HL-60 (cell line): ENCODE measurements at regions not wholly inside any gene's neighbourhood (a gene's known extent, or its start where the extent isn't known, plus 50 kb on each side); places are given as distances from the start of the nearest gene placed in this dataset.

ENCODE experiments used
- DNase-seq, 2 experiments: peaks; one replicate each; pipeline ENCODE4 v3.0.0-alpha.2; 2010 to 2020; ENCODE audit warnings: low read depth in 1 of 2, low spot score in 1 of 2
- H3K27ac ChIP-seq: fragments of 250-450 bp; sonication (Bioruptor Pico); replicated peaks from 2 replicates; pipeline ENCODE4 v1.5.1; 2020; ENCODE audit warnings: mild to moderate bottlenecking, moderate library complexity
- H3K27me3 ChIP-seq: fragments of 250-450 bp; sonication (Bioruptor Pico); 2 replicates; pipeline ENCODE4 v1.5.1; 2021; ENCODE audit warnings: mild to moderate bottlenecking, moderate library complexity; ENCODE audit not compliant: insufficient read depth, poor library complexity, severe bottlenecking
- H3K4me3 ChIP-seq: replicated peaks from 2 replicates; pipeline ENCODE4 v1.5.1; 2011; ENCODE audit warnings: mild to moderate bottlenecking, control low read depth, low read length; ENCODE audit not compliant: insufficient read depth
- CTCF ChIP-seq: IDR thresholded peaks from one replicate; pipeline ENCODE4 v1.5.1; 2011; ENCODE audit warnings: low read length, control low read depth, inconsistent platforms; ENCODE audit not compliant: insufficient read depth
- GABPA ChIP-seq: IDR thresholded peaks from 2 replicates; pipeline ENCODE4 v1.6.1; 2012; ENCODE audit warnings: low read depth
- POLR2AphosphoS5 ChIP-seq: IDR thresholded peaks from 2 replicates; pipeline ENCODE4 v1.6.1; 2012; ENCODE audit warnings: low read depth
- SPI1 ChIP-seq: IDR thresholded peaks from 2 replicates; pipeline ENCODE4 v1.6.1; 2012; ENCODE audit warnings: low read depth, mild to moderate bottlenecking, borderline replicate concordance
- TF ChIP-seq, protein P1 (sequence below): IDR thresholded peaks from 2 replicates; pipeline ENCODE4 v1.6.1; 2012; ENCODE audit warnings: low read depth; ENCODE audit not compliant: insufficient replicate concordance

GRCh38 chr10:77715088-77715487, 77.5 kb upstream of the KCNMA1 start:
- Histone ChIP-seq H3K27me3 (peaks cover 8% of the 10 kb centered on the region), H3K27ac (no peak overlapping the region), H3K4me3 (no peak overlapping the region)
- peak in 1 of 2 experiments; percentile 11 for DNase-seq
- no peak for TF ChIP-seq GABPA
- TF ChIP-seq, protein P1, sequence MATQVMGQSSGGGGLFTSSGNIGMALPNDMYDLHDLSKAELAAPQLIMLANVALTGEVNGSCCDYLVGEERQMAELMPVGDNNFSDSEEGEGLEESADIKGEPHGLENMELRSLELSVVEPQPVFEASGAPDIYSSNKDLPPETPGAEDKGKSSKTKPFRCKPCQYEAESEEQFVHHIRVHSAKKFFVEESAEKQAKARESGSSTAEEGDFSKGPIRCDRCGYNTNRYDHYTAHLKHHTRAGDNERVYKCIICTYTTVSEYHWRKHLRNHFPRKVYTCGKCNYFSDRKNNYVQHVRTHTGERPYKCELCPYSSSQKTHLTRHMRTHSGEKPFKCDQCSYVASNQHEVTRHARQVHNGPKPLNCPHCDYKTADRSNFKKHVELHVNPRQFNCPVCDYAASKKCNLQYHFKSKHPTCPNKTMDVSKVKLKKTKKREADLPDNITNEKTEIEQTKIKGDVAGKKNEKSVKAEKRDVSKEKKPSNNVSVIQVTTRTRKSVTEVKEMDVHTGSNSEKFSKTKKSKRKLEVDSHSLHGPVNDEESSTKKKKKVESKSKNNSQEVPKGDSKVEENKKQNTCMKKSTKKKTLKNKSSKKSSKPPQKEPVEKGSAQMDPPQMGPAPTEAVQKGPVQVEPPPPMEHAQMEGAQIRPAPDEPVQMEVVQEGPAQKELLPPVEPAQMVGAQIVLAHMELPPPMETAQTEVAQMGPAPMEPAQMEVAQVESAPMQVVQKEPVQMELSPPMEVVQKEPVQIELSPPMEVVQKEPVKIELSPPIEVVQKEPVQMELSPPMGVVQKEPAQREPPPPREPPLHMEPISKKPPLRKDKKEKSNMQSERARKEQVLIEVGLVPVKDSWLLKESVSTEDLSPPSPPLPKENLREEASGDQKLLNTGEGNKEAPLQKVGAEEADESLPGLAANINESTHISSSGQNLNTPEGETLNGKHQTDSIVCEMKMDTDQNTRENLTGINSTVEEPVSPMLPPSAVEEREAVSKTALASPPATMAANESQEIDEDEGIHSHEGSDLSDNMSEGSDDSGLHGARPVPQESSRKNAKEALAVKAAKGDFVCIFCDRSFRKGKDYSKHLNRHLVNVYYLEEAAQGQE: no peak
- no peak for TF ChIP-seq SPI1
- TF ChIP-seq POLR2AphosphoS5: no peak
- no peak for TF ChIP-seq CTCF

- TF ChIP-seq POLR2AphosphoS5 (no peak), GABPA (no peak), SPI1 (no peak), CTCF (no peak)
- TF ChIP-seq, protein P1: no peak
- Histone ChIP-seq H3K4me3 (no peak overlapping the region), H3K27ac (no peak overlapping the region), H3K27me3 (peaks cover 8% of the 10 kb centered on the region)
- DNase-seq: no peak
Measured at GRCh38 chr10:77713521-77714280, 76.1 kb upstream of the KCNMA1 start.

DNA sequence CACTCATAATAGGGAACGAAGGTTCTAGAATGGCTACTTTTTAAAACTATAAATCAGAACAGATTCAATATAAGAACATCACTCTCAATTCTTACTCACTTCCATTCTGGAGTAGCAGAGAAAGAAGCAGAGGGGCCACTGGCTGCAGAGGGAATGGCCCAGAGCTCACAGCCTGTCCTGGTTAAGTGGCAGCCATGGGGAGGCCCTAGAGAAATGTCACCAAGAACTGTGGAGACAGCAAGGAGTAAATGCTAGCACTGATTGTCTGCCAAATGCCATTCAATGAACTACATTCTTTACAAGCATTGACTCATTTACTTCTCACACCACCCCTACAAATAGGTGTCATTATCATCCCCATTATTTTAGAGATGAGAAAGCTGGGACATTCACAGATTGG, 74.6 kb upstream of the KCNMA1 start:
- H3K4me3 ChIP-seq: no peak overlapping the region
- peaks cover 8% of the 10 kb centered on the region for H3K27me3 ChIP-seq
- H3K27ac ChIP-seq: no peak overlapping the region
- TF ChIP-seq SPI1 (no peak), POLR2AphosphoS5 (no peak), CTCF (no peak), GABPA (no peak)
- TF ChIP-seq, protein P1: no peak
- DNase-seq: no peak
